H1 (cell line): ENCODE measurements at regions not wholly inside any gene's neighbourhood (a gene's known extent, or its start where the extent isn't known, plus 50 kb on each side); places are given as distances from the start of the nearest gene placed in this dataset.

Experiments used
- CHD2 ChIP-seq: IDR thresholded peaks from 2 replicates; pipeline ENCODE4 v1.6.1; 2012; ENCODE audit warnings: low read length, improper control_type of control experiment
- CREB1 ChIP-seq: IDR thresholded peaks from 2 replicates; pipeline ENCODE4 v1.6.1; 2012; ENCODE audit warnings: inconsistent platforms
- EGR1 ChIP-seq: IDR thresholded peaks from 2 replicates; pipeline ENCODE4 v1.6.1; 2011; ENCODE audit warnings: low read depth, low read length, borderline replicate concordance
- GABPA ChIP-seq: IDR thresholded peaks from 2 replicates; pipeline ENCODE4 v1.6.1; 2011; ENCODE audit warnings: mild to moderate bottlenecking, low read length, moderate library complexity, borderline replicate concordance; ENCODE audit not compliant: insufficient read depth
- HDAC6 ChIP-seq: IDR thresholded peaks from one replicate; pipeline ENCODE4 v1.7.1; 2012; ENCODE audit warnings: low read depth, mild to moderate bottlenecking, inconsistent platforms, low read length, moderate library complexity
- POLR2AphosphoS5 ChIP-seq: IDR thresholded peaks from 2 replicates; pipeline ENCODE4 v1.6.1; 2011; ENCODE audit warnings: low read depth, low read length
- RFX5 ChIP-seq: IDR thresholded peaks from 2 replicates; pipeline ENCODE4 v1.6.1; 2011; ENCODE audit warnings: low read depth, low read length, improper control_type of control experiment, borderline replicate concordance
- SIN3A ChIP-seq, 2 experiments: IDR thresholded peaks in 1 of 2; conservative IDR thresholded peaks in 1 of 2; 2 replicates each; pipeline ENCODE4 v1.6.1; 2011 to 2012; ENCODE audit warnings: low read length in 2 of 2, improper control_type of control experiment in 1 of 2, low read depth in 1 of 2, mild to moderate bottlenecking in 1 of 2
- SP1 ChIP-seq: IDR thresholded peaks from 2 replicates; pipeline ENCODE4 v1.6.1; 2011; ENCODE audit warnings: low read depth, low read length
- TAF1 ChIP-seq: IDR thresholded peaks from 2 replicates; pipeline ENCODE4 v1.6.1; 2011; ENCODE audit warnings: mild to moderate bottlenecking, low read depth, low read length
- TBP ChIP-seq: IDR thresholded peaks from 2 replicates; pipeline ENCODE4 v1.6.1; 2011; ENCODE audit warnings: low read depth, low read length, improper control_type of control experiment
- YY1 ChIP-seq: IDR thresholded peaks from 2 replicates; pipeline ENCODE4 v1.6.1; 2011; ENCODE audit warnings: low read depth, mild to moderate bottlenecking, low read length
- TF ChIP-seq, protein P1 (sequence below), 3 experiments: IDR thresholded peaks; 1 replicate in 2 of 3; 2 replicates in 1 of 3; pipeline versions ENCODE4 v1.5.1 to v1.6.1; 2011; ENCODE audit warnings: low read length in 3 of 3, mild to moderate bottlenecking in 3 of 3, inconsistent platforms in 2 of 3, low read depth in 1 of 3, moderate library complexity in 1 of 3; ENCODE audit not compliant: insufficient read depth in 1 of 3; ENCODE audit errors: control extremely low read depth in 1 of 3

DNA sequence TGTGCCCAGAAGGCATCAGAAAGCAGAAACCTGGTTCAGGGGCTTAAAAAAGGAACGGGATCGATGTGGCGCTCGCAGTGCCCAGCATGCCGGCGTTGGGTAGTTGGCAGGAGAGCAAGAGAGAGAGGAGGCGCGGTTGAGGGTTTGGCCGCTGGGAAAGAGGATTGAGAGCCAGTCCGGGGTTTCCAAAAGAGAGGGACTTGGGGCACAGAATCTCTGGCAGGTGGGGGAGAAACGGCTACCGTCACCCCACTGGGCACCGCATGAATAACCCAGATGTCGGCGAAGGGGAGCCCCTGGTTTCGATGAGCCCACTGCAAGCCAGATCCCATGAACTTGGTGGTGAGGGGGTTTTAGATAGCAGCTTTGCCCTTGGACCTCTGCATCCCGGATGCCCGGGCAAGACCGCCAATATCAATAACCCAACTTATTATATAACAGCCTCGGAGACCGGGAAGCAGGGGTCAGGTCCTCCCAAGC lies 60.4 kb upstream of the ACOT11 start:
- TF ChIP-seq, protein P1, sequence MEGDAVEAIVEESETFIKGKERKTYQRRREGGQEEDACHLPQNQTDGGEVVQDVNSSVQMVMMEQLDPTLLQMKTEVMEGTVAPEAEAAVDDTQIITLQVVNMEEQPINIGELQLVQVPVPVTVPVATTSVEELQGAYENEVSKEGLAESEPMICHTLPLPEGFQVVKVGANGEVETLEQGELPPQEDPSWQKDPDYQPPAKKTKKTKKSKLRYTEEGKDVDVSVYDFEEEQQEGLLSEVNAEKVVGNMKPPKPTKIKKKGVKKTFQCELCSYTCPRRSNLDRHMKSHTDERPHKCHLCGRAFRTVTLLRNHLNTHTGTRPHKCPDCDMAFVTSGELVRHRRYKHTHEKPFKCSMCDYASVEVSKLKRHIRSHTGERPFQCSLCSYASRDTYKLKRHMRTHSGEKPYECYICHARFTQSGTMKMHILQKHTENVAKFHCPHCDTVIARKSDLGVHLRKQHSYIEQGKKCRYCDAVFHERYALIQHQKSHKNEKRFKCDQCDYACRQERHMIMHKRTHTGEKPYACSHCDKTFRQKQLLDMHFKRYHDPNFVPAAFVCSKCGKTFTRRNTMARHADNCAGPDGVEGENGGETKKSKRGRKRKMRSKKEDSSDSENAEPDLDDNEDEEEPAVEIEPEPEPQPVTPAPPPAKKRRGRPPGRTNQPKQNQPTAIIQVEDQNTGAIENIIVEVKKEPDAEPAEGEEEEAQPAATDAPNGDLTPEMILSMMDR (IDR thresholded peaks at IDR 0.05; ENCODE audit: control extremely low read depth in 1 of 3, insufficient read depth in 1 of 3, low read depth in 1 of 3, low read length in 3 of 3), result no peak
- TF ChIP-seq CHD2 (no peak), HDAC6 (no peak), RFX5 (no peak), EGR1 (no peak), YY1 (no peak), SP1 (no peak), GABPA (no peak), CREB1 (no peak), POLR2AphosphoS5 (no peak), TAF1 (no peak), SIN3A (conservative IDR thresholded peaks at IDR 0.05 in 1 of 2, IDR thresholded peaks at IDR 0.05 in 1 of 2; ENCODE audit: low read depth in 1 of 2, low read length in 2 of 2) (no peak), TBP (no peak)
